Kidney epithelial cell (primary cell): ENCODE measurements at regions not wholly inside any gene's neighbourhood (a gene's known extent, or its start where the extent isn't known, plus 50 kb on each side); places are given as distances from the start of the nearest gene placed in this dataset.
"Not testable (repeated sequence)": the region's sequence is repeated elsewhere in the genome, so short reads cannot be mapped to it uniquely, and the experiment has no call there.

Experiments
- DNase-seq: peaks from one replicate; pipeline ENCODE4 v3.0.0-alpha.2; 2010; ENCODE audit warnings: low read depth
- H3K27me3 ChIP-seq: 2 replicates; pipeline ENCODE4 v1.6.0; 2011; ENCODE audit warnings: low read length; ENCODE audit not compliant: control insufficient read depth, insufficient read depth
- H3K36me3 ChIP-seq: 2 replicates; pipeline ENCODE4 v1.5.1; 2011; ENCODE audit warnings: low read length; ENCODE audit not compliant: control insufficient read depth, insufficient read depth
- H3K4me3 ChIP-seq: 2 replicates; pipeline ENCODE4 v1.5.1; 2011; ENCODE audit warnings: low read depth, mild to moderate bottlenecking, control low read depth, low read length
- CTCF ChIP-seq: IDR thresholded peaks from 2 replicates; pipeline ENCODE4 v1.5.1; 2011; ENCODE audit warnings: mild to moderate bottlenecking, moderate library complexity, low read length, control low read depth, inconsistent platforms; ENCODE audit not compliant: insufficient read depth, poor library complexity, severe bottlenecking

GRCh38 chr3:186451371-186451770 is 89.3 kb upstream of the DGKG start:
- DNase-seq, result no peak
- H3K4me3 ChIP-seq, result no peak overlapping the region
- no peaks in the 10 kb centered on the region for H3K36me3 ChIP-seq
- no peak for TF ChIP-seq CTCF
- no peaks in the 10 kb centered on the region for H3K27me3 ChIP-seq

- no peaks in the 10 kb centered on the region for H3K27me3 ChIP-seq
- no peak for TF ChIP-seq CTCF
These were observed 82.9 kb upstream of the DGKG start for GRCh38 chr3:186444974-186445373.

GRCh38 chr3:186444288-186444687 is 82.3 kb upstream of the DGKG start:
- Histone ChIP-seq H3K27me3 (no peaks in the 10 kb centered on the region), H3K36me3 (no peaks in the 10 kb centered on the region), H3K4me3 (no peak overlapping the region)
- DNase-seq, result no peak
- TF ChIP-seq CTCF, result no peak

More at GRCh38 chr3:186444974-186445373, 82.9 kb upstream of the DGKG start:
- no peak for DNase-seq
- Histone ChIP-seq H3K36me3 (no peaks in the 10 kb centered on the region), H3K4me3 (no peak overlapping the region)

GRCh38 chr3:186442979-186443378 is 80.9 kb upstream of the DGKG start:
- H3K4me3 ChIP-seq, H3K27me3 ChIP-seq, H3K36me3 ChIP-seq, DNase-seq: not testable (repeated sequence)

- TF ChIP-seq CTCF, result no peak
- no peaks in the 10 kb centered on the region for H3K27me3 ChIP-seq
- H3K36me3 ChIP-seq, result no peaks in the 10 kb centered on the region
- no peak for DNase-seq
- no peak overlapping the region for H3K4me3 ChIP-seq
These were observed 80.1 kb upstream of the DGKG start for GRCh38 chr3:186442162-186442561.

GRCh38 chr3:186440891-186441290 is 78.9 kb upstream of the DGKG start:
- Histone ChIP-seq H3K36me3 (no peaks in the 10 kb centered on the region), H3K27me3 (no peaks in the 10 kb centered on the region), H3K4me3 (no peak overlapping the region)
- no peak for DNase-seq
- no peak for TF ChIP-seq CTCF
